Gastrocnemius medialis (tissue), 4 donors: ENCODE measurements at regions not wholly inside any gene's neighbourhood (a gene's known extent, or its start where the extent isn't known, plus 50 kb on each side); places are given as distances from the start of the nearest gene placed in this dataset.

Experiments used
- ATAC-seq, 2 donors: fragments of 150-250 bp; one replicate each; pipeline ENCODE4 v1.9.1; 2016
- DNase-seq, 2 donors: peaks; one replicate each; pipeline ENCODE4 v3.0.0-alpha.2; 2019
- H3K27ac ChIP-seq, 4 donors: fragments of 200-600 bp; sonication (generic); 1 replicate in 1 of 4; 2 replicates in 3 of 4; pipeline ENCODE4 v1.5.1; 2016 to 2018; ENCODE audit warnings: mild to moderate bottlenecking in 2 of 4, moderate library complexity in 1 of 4
- H3K27me3 ChIP-seq, 3 donors: fragments of 200-600 bp; sonication (generic) in 2 of 3; 1 replicate in 1 of 3; 2 replicates in 2 of 3; pipeline versions ENCODE4 v1.5.1 to v1.6.0; 2016 to 2019; ENCODE audit warnings: mild to moderate bottlenecking in 1 of 3, moderate library complexity in 1 of 3
- H3K36me3 ChIP-seq, 2 donors: fragments of 200-600 bp; sonication (generic) in 1 of 2; one replicate each; pipeline ENCODE4 v1.5.1; 2017 to 2018
- H3K4me1 ChIP-seq, 2 donors: fragments of 200-600 bp; sonication (generic) in 1 of 2; one replicate each; pipeline ENCODE4 v1.5.1; 2016 to 2017; ENCODE audit warnings: mild to moderate bottlenecking in 2 of 2
- H3K4me3 ChIP-seq, 4 donors: fragments of 200-600 bp; sonication (generic) in 3 of 4; 1 replicate in 1 of 4; 2 replicates in 3 of 4; pipeline ENCODE4 v1.5.1; 2016 to 2019; ENCODE audit warnings: mild to moderate bottlenecking in 2 of 4
- H3K9me3 ChIP-seq, 3 donors: fragments of 200-600 bp; sonication (generic) in 2 of 3; 1 replicate in 1 of 3; 2 replicates in 2 of 3; pipeline ENCODE4 v1.5.1; 2016 to 2019
- CTCF ChIP-seq, 5 experiments: fragments of 450-650 bp in 3 of 5; fragments of 200-600 bp in 2 of 5; sonication (generic) in 2 of 5; IDR thresholded peaks in 4 of 5; conservative IDR thresholded peaks in 1 of 5; 1 replicate in 4 of 5; 2 replicates in 1 of 5; pipeline ENCODE4 v1.5.1; 2016 to 2019; ENCODE audit warnings: antibody characterized with exemption in 5 of 5, mild to moderate bottlenecking in 3 of 5, moderate library complexity in 3 of 5
- POLR2A ChIP-seq, 2 donors: fragments of 450-650 bp; IDR thresholded peaks; one replicate each; pipeline ENCODE4 v1.6.1; 2017; ENCODE audit warnings: antibody characterized with exemption in 2 of 2, mild to moderate bottlenecking in 2 of 2, moderate library complexity in 2 of 2
- in situ Hi-C, 4 donors: fragments of 200-750 bp; cut with MboI; loops; one replicate each; pipeline versions ENCODE4 v1.15.0 to v1.8.0; 2017; ENCODE audit warnings: low sequenced_read_pairs in 4 of 4
- intact Hi-C: fragments of 100-400 bp; cut with DNase I; formaldehyde crosslinking; loops from one replicate; pipeline ENCODE4 v1.15.1; 2023; ENCODE audit warnings: low total_unique reads

- in situ Hi-C loops (no loop called here), intact Hi-C loops (no loop called here)
- Histone ChIP-seq H3K4me3 (no peak overlapping the region), H3K27ac (no peak overlapping the region), H3K4me1 (no peaks in the 10 kb centered on the region), H3K27me3 (no peaks in the 10 kb centered on the region), H3K36me3 (no peaks in the 10 kb centered on the region), H3K9me3 (no peaks in the 10 kb centered on the region)
- no peak for DNase-seq
- no peak for ATAC-seq
- no peak for TF ChIP-seq POLR2A (IDR thresholded peaks at IDR 0.05)
- no peak for TF ChIP-seq CTCF (IDR thresholded peaks at IDR 0.05 in 4 of 5, conservative IDR thresholded peaks at IDR 0.05 in 1 of 5)
These were observed 458.8 kb upstream of the ZNF462 start for GRCh38 chr9:106404137-106404536.

- in situ Hi-C loops: no loop called here
- Histone ChIP-seq H3K4me3 (no peak overlapping the region), H3K4me1 (no peaks in the 10 kb centered on the region), H3K27ac (no peak overlapping the region), H3K27me3 (no peaks in the 10 kb centered on the region), H3K9me3 (no peaks in the 10 kb centered on the region), H3K36me3 (no peaks in the 10 kb centered on the region)
- TF ChIP-seq CTCF (IDR thresholded peaks at IDR 0.05 in 4 of 5, conservative IDR thresholded peaks at IDR 0.05 in 1 of 5) (no peak), POLR2A (IDR thresholded peaks at IDR 0.05) (no peak)
- no peak for ATAC-seq
- DNase-seq: no peak
- intact Hi-C loops: no loop called here
These were observed 457.0 kb upstream of the ZNF462 start for GRCh38 chr9:106405871-106406435.

GRCh38 chr9:106414042-106414441 lies 448.9 kb upstream of the ZNF462 start:
- no peaks in the 10 kb centered on the region for H3K9me3 ChIP-seq
- no peaks in the 10 kb centered on the region for H3K27me3 ChIP-seq
- H3K4me3 ChIP-seq: no peak overlapping the region
- H3K27ac ChIP-seq: no peak overlapping the region
- TF ChIP-seq POLR2A (IDR thresholded peaks at IDR 0.05) (no peak), CTCF (IDR thresholded peaks at IDR 0.05 in 4 of 5, conservative IDR thresholded peaks at IDR 0.05 in 1 of 5) (no peak)
- DNase-seq (no peak), ATAC-seq (no peak)
- peaks cover 0 to 10% of the 10 kb centered on the region in 2 donors for H3K4me1 ChIP-seq
- H3K36me3 ChIP-seq: no peaks in the 10 kb centered on the region
- intact Hi-C loops: no loop called here
- in situ Hi-C loops: no loop called here

GRCh38 chr9:106417685-106418084 lies 445.3 kb upstream of the ZNF462 start:
- intact Hi-C loops: no loop called here
- Histone ChIP-seq H3K4me3 (no peak overlapping the region), H3K27ac (no peak overlapping the region), H3K4me1 (peaks cover 0 to 10% of the 10 kb centered on the region in 2 donors), H3K27me3 (no peaks in the 10 kb centered on the region), H3K9me3 (no peaks in the 10 kb centered on the region), H3K36me3 (no peaks in the 10 kb centered on the region)
- ATAC-seq: no peak
- in situ Hi-C loops: no loop called here
- no peak for TF ChIP-seq CTCF (IDR thresholded peaks at IDR 0.05 in 4 of 5, conservative IDR thresholded peaks at IDR 0.05 in 1 of 5)
- no peak for TF ChIP-seq POLR2A (IDR thresholded peaks at IDR 0.05)
- no peak for DNase-seq

- H3K27me3 ChIP-seq: no peaks in the 10 kb centered on the region
- H3K36me3 ChIP-seq: no peaks in the 10 kb centered on the region
- H3K4me3 ChIP-seq: no peak overlapping the region
- TF ChIP-seq CTCF (IDR thresholded peaks at IDR 0.05 in 4 of 5, conservative IDR thresholded peaks at IDR 0.05 in 1 of 5) (no peak), POLR2A (IDR thresholded peaks at IDR 0.05) (no peak)
- DNase-seq (no peak), ATAC-seq (no peak)
- intact Hi-C loops (no loop called here), in situ Hi-C loops (no loop called here)
- no peak overlapping the region for H3K27ac ChIP-seq
- peaks cover 0 to 15% of the 10 kb centered on the region in 2 donors for H3K4me1 ChIP-seq
- H3K9me3 ChIP-seq: no peaks in the 10 kb centered on the region
These were observed 443.1 kb upstream of the ZNF462 start for GRCh38 chr9:106419829-106420228.
